ENCODE measurements at regions not wholly inside any gene's neighbourhood (a gene's known extent, or its start where the extent isn't known, plus 50 kb on each side); places are given as distances from the start of the nearest gene placed in this dataset.

DNA sequence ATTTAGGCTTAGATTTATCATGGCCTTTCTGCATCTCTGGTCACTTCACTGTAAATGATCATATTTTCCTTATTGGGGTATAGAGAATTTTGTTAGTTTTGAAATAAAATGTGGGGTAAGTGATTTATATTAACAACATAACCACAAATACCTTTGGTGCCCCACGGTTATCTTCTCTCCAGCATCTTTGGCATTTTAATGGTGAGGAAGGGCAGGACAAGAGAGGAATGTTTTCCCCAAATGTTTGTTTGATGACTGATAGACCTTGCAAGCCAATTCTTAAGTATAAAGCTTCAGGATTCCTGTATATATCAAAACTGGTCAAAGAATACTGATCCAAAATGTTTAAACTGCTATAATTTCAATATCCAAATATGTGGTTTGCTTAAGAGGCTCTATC, 171.6 kb upstream of the SMLR1 start:
- no peak for TF ChIP-seq POLR2A (IDR thresholded peaks at IDR 0.05)
- no peak for TF ChIP-seq CTCF (IDR thresholded peaks at IDR 0.05)
- TF ChIP-seq POLR2AphosphoS5 (IDR thresholded peaks at IDR 0.05; ENCODE audit: insufficient read depth in 1 of 2, low read depth in 1 of 2) = no peak
